AG09319 (cell line): ENCODE measurements at regions not wholly inside any gene's neighbourhood (a gene's known extent, or its start where the extent isn't known, plus 50 kb on each side); places are given as distances from the start of the nearest gene placed in this dataset.

ENCODE experiments used
- DNase-seq: peaks from one replicate; pipeline ENCODE4 v3.0.0-alpha.2; 2010; ENCODE audit warnings: low read depth; ENCODE audit errors: extremely low read depth
- TF ChIP-seq, protein P1 (sequence below): IDR thresholded peaks from 2 replicates; pipeline ENCODE4 v1.5.1; 2011; ENCODE audit warnings: low read depth, mild to moderate bottlenecking, inconsistent platforms, low read length, moderate library complexity

DNA sequence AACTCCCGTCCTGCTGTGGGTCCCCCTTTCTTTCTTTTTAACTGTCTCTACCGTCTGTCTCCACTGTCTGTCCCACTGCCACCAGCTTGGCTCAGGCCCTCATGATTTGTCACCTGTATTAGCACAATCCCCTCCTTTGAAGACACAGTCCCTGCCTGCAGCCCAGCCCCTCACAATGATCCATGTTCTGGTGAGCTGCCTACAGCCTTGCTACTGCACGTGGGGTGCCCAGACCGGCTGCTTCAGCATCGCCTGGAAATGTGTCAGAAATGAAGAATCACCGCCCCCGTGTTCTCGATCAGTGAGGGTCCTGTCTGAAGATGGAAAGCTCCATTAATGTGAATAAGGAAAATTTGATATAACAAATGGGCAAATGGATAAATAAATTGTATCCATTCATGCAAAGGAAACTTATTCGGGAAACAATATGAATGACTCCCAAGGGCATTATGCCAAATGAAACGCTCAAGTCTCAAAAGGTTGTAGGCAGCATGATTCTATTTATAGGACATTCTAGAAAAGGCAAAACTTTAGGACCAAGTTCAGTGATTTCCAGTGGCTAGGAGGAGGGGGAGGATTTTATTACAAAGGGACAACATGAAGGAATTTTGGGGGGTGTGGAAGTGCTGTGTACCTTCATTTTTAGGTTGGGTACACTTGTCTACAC lies 59.4 kb upstream of the CD83 start:
- no peak for DNase-seq
- TF ChIP-seq, protein P1, sequence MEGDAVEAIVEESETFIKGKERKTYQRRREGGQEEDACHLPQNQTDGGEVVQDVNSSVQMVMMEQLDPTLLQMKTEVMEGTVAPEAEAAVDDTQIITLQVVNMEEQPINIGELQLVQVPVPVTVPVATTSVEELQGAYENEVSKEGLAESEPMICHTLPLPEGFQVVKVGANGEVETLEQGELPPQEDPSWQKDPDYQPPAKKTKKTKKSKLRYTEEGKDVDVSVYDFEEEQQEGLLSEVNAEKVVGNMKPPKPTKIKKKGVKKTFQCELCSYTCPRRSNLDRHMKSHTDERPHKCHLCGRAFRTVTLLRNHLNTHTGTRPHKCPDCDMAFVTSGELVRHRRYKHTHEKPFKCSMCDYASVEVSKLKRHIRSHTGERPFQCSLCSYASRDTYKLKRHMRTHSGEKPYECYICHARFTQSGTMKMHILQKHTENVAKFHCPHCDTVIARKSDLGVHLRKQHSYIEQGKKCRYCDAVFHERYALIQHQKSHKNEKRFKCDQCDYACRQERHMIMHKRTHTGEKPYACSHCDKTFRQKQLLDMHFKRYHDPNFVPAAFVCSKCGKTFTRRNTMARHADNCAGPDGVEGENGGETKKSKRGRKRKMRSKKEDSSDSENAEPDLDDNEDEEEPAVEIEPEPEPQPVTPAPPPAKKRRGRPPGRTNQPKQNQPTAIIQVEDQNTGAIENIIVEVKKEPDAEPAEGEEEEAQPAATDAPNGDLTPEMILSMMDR: no peak

GRCh38 chr6:14058735-14059134 lies 58.8 kb upstream of the CD83 start:
- no peak for DNase-seq
- TF ChIP-seq, protein P1: no peak

DNA sequence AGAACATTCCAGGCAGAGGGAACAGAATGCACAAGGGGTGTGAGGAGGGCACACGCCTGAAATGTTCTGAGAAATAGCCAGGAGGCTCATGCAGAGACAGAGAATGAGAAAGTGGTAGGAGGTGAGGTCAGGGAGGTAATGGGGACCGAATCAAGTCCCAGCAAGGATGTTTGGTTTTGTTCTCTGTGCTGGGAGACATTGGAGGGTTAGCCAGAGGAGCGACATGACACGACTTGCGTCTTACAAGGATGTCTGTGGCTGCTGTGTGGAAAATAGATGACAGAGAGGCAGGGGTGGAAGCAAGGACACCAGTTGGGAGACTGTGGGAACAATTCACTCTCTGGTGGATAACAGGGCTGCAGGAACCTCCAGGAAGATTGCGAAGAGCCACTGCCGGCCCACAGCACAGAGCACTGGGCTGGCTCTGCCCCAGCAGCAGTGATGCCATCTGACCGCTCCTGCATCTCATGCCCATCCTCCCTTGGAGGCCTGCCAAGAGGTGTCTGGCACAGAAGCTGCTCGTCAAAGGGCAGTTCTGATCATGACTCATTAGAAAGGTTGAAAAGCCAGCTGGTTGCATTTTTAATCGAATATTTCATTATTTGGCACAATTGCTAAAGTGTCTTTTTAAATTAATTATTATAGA lies 57.7 kb upstream of the CD83 start:
- TF ChIP-seq, protein P1: no peak
- DNase-seq: no peak

DNA sequence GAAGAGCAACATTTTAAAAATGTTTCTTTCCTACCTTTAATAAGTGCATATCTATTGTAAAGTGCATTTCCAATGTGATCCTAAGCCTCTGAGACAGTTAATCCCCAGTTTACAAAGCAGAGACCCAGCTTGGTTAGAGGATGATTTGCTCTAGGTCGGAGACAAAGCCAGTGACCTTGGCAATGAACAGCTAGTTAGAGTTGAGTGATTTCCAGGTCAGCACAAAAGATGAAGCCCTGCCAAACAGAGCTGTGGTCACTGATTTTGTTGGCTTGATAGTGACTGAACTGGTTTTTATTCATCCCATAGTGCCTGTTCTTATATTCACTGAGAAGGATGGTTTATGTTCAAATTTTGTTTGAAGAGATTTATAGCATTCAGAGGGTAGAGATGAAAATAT lies 56.6 kb upstream of the CD83 start:
- DNase-seq: no peak

DNA sequence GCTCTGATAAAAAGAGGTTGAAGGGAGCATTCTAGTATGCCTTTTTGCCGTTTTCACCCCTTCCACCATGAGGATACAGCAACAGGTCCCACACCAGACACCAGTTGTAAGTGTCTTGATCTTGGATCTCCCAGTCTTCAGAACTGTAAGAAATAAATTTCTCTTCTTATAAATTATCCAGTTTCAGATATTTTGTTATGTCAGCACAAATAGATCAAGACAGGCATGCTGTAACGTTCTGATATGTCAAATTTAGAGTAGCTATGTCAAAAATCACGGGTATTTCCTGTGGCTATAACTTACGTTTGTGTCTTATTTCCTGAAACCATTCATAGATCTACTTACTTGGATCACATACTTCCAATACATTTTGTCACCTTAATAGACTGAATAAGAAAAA lies 55.9 kb upstream of the CD83 start:
- no peak for DNase-seq
- TF ChIP-seq, protein P1: no peak

More for the DNA sequence above, 56.6 kb upstream of the CD83 start:
- TF ChIP-seq, protein P1: no peak

DNA sequence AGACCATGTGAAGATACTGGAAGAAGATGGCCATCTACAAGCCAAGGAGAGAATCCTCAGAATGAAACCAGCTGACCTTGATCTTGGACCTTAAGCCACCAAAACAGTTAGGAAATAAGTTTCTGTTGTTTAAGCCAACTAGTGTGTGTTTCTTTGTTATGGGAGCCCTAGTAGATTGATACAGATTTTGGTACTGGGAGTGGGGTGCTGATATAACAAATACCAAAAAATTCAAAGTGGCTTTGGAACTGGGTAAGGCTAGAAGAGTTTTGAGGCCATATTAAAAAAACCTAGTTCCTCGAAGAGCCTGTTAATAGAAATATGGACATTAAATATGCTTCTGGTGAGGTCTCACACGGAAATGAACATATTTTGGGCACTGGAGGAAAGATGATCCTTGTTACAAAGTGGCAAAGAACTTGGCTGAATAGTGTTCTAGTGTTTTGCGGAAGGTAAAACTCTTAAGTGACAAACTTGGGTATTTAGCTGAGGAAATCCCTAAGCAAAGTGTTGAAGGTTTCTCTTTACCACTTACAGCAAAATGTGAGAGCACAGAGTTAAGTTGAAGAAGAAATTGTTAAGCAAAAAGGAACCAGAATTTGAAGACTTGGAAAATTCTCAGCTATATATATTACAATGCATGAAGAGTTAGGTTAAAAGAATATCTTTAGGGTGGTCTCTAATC lies 55.1 kb upstream of the CD83 start:
- TF ChIP-seq, protein P1: no peak

DNA sequence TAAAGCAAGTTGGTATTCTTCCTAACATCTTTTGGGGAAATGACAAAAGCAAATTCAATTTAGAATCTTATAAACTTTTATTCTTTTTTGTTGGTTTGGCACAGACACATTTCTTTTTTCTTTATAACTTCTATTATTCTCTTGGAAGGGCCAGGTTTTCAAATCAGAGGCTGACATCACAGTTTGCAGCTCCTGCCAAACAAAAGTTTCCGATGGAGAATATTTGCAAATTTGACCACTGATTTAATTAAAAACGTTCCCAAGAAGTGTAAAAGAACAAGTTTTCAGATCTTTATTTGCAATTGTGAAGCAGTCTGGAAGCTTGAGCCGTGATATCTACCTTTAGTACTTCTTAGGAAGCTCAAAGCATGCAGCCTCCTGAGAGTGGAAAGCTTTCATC lies 53.8 kb upstream of the CD83 start:
- no peak for DNase-seq
- TF ChIP-seq, protein P1: no peak

More for the DNA sequence above, 55.1 kb upstream of the CD83 start:
- no peak for DNase-seq
